ENCODE measurements at regions not wholly inside any gene's neighbourhood (a gene's known extent, or its start where the extent isn't known, plus 50 kb on each side); places are given as distances from the start of the nearest gene placed in this dataset.

DNA sequence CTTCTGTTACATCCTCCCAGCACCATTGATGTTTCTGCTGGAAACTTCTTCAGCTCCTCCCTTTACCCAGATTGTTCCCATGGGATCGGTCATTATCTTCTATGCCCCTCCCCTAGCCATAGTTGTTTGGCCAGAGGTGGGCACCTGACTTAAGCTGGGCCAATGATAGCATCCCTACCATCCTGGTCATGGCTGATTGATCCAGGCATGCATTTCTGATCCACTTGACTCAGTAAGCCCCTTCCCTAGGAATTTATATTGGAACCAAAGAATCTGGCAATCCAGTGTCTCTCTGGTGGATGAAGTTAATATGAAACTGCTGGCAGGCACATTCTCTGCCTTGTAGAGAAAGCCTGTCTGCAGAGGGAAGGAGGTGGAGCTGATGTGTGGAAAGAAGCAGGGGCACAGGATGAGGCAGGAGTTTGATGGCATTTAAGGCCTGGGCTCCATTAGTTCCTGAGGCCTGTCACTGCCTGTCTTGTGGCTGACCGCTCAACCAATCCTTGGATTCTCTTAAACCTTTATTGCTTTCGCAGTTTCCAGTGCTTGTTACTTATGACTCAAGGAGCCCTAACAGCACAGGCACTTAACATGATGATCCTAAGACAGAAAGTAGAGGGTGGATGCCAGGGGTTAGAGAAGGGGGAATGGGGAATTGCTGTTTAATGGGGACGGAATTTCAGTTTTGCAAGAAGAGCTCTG lies 152.4 kb downstream of the ABCC12 start:
- Histone ChIP-seq H3K4me3 (ENCODE audit: low read depth, low read length) (no peak overlapping the region), H3K9me3 (ENCODE audit: control insufficient read depth, insufficient read depth, low read length) (no peaks in the 10 kb centered on the region), H3K27ac (ENCODE audit: low read depth, low read length) (no peak overlapping the region), H3K27me3 (ENCODE audit: control insufficient read depth, insufficient read depth, low read length) (peaks cover 5% of the 10 kb centered on the region)
- no peak for DNase-seq (ENCODE audit: low read depth, low spot score)
- ChIA-PET CTCF (no interaction called here), POLR2A (no interaction called here)
- TF ChIP-seq, protein P1, sequence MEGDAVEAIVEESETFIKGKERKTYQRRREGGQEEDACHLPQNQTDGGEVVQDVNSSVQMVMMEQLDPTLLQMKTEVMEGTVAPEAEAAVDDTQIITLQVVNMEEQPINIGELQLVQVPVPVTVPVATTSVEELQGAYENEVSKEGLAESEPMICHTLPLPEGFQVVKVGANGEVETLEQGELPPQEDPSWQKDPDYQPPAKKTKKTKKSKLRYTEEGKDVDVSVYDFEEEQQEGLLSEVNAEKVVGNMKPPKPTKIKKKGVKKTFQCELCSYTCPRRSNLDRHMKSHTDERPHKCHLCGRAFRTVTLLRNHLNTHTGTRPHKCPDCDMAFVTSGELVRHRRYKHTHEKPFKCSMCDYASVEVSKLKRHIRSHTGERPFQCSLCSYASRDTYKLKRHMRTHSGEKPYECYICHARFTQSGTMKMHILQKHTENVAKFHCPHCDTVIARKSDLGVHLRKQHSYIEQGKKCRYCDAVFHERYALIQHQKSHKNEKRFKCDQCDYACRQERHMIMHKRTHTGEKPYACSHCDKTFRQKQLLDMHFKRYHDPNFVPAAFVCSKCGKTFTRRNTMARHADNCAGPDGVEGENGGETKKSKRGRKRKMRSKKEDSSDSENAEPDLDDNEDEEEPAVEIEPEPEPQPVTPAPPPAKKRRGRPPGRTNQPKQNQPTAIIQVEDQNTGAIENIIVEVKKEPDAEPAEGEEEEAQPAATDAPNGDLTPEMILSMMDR (IDR thresholded peaks at IDR 0.05; ENCODE audit: low read depth, low read length): no peak

DNA sequence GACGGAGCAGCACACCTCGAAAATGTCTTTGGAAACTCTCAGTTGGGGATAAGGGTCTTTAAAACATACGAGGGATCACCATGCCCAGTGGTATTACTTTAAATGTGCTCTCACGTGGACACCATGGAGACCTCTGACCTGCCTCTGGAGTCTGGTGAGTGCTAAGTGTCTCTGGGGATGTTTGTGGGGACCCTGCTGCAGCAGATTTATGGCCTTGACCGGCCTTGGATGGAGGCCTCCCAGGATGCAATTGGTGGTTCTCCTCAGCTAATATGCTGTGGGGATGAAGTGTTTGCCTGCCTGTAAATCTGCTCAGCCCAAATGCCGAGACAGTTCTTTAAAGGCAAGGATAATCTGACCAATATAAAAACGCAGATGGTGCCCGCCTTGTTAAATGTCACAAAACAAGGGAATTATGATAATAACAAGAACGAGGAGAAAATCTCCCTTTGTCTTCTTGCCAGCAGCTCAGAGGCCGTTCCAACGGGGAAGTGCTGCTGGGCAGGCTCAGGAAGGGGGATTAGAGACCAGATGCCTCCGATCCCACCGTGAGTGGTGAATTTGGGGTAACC lies 154.4 kb downstream of the ABCC12 start:
- TF ChIP-seq, protein P1 (IDR thresholded peaks at IDR 0.05; ENCODE audit: low read depth, low read length): no peak
- Histone ChIP-seq H3K4me3 (ENCODE audit: low read depth, low read length) (no peak overlapping the region), H3K27me3 (ENCODE audit: control insufficient read depth, insufficient read depth, low read length) (peaks cover 7% of the 10 kb centered on the region), H3K27ac (ENCODE audit: low read depth, low read length) (no peak overlapping the region), H3K9me3 (ENCODE audit: control insufficient read depth, insufficient read depth, low read length) (no peaks in the 10 kb centered on the region)
- ChIA-PET POLR2A (interaction anchor here (0.6 kb wide), 1 partner anchor 345 kb away, joined by 5 read pairs; no protein-coding TSS in a partner anchor), CTCF (no interaction called here)
- DNase-seq (ENCODE audit: low read depth, low spot score): no peak

DNA sequence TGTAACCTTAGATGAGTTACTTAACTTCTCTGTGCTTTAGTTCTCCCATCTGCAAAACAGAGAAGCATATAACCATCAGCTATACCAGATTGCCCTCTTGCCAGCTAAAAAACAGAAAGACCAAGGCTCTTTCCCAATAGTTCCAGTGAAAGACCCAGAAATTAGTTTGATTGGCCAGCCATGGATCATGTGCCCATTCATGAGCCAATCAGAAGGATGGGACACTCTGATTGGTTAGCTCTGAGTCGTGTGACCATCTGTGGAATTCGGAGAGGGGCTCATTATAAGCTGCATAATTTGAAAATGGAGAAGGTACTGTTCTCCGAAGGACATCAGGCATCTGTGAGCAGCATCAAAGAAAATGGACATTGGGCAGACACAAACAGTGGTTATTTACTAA lies 155.2 kb downstream of the ABCC12 start:
- TF ChIP-seq, protein P1 (IDR thresholded peaks at IDR 0.05; ENCODE audit: low read depth, low read length): no peak
- no peak overlapping the region for H3K27ac ChIP-seq (ENCODE audit: low read depth, low read length)
- H3K4me3 ChIP-seq (ENCODE audit: low read depth, low read length): no peak overlapping the region
- peaks cover 7% of the 10 kb centered on the region for H3K27me3 ChIP-seq (ENCODE audit: control insufficient read depth, insufficient read depth, low read length)
- no peak for DNase-seq (ENCODE audit: low read depth, low spot score)
- ChIA-PET CTCF (no interaction called here), POLR2A (no interaction called here)
- no peaks in the 10 kb centered on the region for H3K9me3 ChIP-seq (ENCODE audit: control insufficient read depth, insufficient read depth, low read length)

DNA sequence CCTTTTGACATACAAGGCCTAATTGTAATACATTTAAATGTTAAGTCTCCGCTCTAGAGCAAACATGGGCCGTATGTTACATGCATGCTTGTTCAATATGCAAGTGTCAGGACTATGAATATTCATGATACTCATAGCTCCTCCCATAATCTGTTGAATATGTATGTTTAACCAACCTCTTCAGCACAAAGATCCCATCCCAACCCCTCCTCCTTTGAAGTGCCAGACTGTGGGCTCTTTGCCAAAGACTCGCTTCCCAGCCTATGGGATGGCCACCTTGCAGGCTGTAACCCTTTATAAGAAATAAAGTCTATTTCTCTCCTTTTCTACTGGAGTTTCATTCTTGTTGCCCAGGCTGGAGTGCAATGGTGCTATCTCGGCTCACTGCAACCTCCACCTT lies 156.2 kb downstream of the ABCC12 start:
- ChIA-PET POLR2A (no interaction called here), CTCF (no interaction called here)
- H3K4me3 ChIP-seq (ENCODE audit: low read depth, low read length): no peak overlapping the region
- TF ChIP-seq, protein P1 (IDR thresholded peaks at IDR 0.05; ENCODE audit: low read depth, low read length): no peak
- no peak overlapping the region for H3K27ac ChIP-seq (ENCODE audit: low read depth, low read length)
- no peak for DNase-seq (ENCODE audit: low read depth, low spot score)
- H3K9me3 ChIP-seq (ENCODE audit: control insufficient read depth, insufficient read depth, low read length): no peaks in the 10 kb centered on the region
- peaks cover 10% of the 10 kb centered on the region for H3K27me3 ChIP-seq (ENCODE audit: control insufficient read depth, insufficient read depth, low read length)

DNA sequence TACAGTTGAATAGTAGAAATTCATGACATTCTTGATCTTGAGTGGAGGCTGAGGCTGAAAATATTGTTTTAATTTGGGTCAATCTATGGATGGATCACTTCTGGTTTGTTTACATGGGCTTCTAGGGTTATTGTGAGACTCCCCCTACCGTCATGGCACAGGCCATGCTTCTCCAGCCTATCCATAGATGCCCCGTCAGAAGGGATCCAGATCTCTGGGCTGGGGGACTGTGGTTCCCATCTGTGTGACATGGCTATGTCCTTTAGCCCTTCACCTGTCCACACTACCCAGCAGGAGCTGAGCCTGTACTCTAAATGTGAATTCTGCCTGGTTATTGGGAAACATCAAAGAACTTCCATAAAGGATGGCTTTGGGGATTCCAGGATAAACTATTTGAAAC lies 160.4 kb downstream of the ABCC12 start:
- no peak for DNase-seq (ENCODE audit: low read depth, low spot score)
- Histone ChIP-seq H3K4me3 (ENCODE audit: low read depth, low read length) (no peak overlapping the region), H3K27me3 (ENCODE audit: control insufficient read depth, insufficient read depth, low read length) (peaks cover 8% of the 10 kb centered on the region), H3K9me3 (ENCODE audit: control insufficient read depth, insufficient read depth, low read length) (no peaks in the 10 kb centered on the region; the same call in 1 of the 2 replicates), H3K27ac (ENCODE audit: low read depth, low read length) (no peak overlapping the region)
- POLR2A ChIA-PET: no interaction called here
- CTCF ChIA-PET: no interaction called here
- TF ChIP-seq, protein P1 (IDR thresholded peaks at IDR 0.05; ENCODE audit: low read depth, low read length): peak; percentile 15; the same call in 1 of the 2 replicates
